IMR-90 (cell line): ENCODE measurements at regions not wholly inside any gene's neighbourhood (a gene's known extent, or its start where the extent isn't known, plus 50 kb on each side); places are given as distances from the start of the nearest gene placed in this dataset.

Experiments used
- ATAC-seq: fragments of 200-7000 bp; cut with Tn5 transposase; 2 replicates; pipeline ENCODE4 v1.9.1; 2020; ENCODE audit warnings: low read depth, mild to moderate bottlenecking, moderate library complexity
- BruUV-seq: library from RNA; stranded (reverse); fragments of 400-500 nt; replicated peaks from 2 replicates; lab custom pipeline; 2021; lab: Mats Ljungman, UMichigan
- CTCF ChIA-PET: fragments of 300-600 bp; formaldehyde crosslinking; extraction: SDS; loops from one replicate; lab custom pipeline; 2021; ENCODE audit warnings: antibody characterized with exemption; lab: Yijun Ruan, JAX
- POLR2A ChIA-PET: fragments of 300-600 bp; sonication (Branson Sonifier 250); formaldehyde crosslinking; loops from one replicate; lab custom pipeline; 2022; ENCODE audit warnings: antibody characterized with exemption; ENCODE audit not compliant: unreplicated experiment; lab: Charles Lee
- DNase-seq: peaks from one replicate; pipeline ENCODE4 v3.0.0; 2013
- H2AFZ ChIP-seq: replicated peaks from 2 replicates; pipeline ENCODE3; 2013; ENCODE audit warnings: low read length, mild to moderate bottlenecking; ENCODE audit not compliant: poor library complexity
- H2AK5ac ChIP-seq: 2 replicates; pipeline ENCODE4 v1.6.1; 2013; ENCODE audit warnings: low read depth, low read length, inconsistent platforms
- H2AK9ac ChIP-seq: replicated peaks from 2 replicates; pipeline ENCODE3; 2013; ENCODE audit warnings: mild to moderate bottlenecking, low read depth, low read length, moderate library complexity; ENCODE audit not compliant: poor library complexity
- H2BK120ac ChIP-seq: 2 replicates; pipeline ENCODE4 v1.6.1; 2013; ENCODE audit warnings: low read depth, low read length, inconsistent platforms
- H2BK15ac ChIP-seq: 3 replicates; pipeline ENCODE4 v1.6.1; 2013; ENCODE audit warnings: low read depth, low read length, inconsistent platforms
- H2BK20ac ChIP-seq: 2 replicates; pipeline ENCODE4 v1.6.1; 2013; ENCODE audit warnings: low read depth, mild to moderate bottlenecking, inconsistent platforms, low read length, moderate library complexity
- H2BK5ac ChIP-seq: 2 replicates; pipeline ENCODE4 v1.6.1; 2013; ENCODE audit warnings: mild to moderate bottlenecking, low read depth, low read length, inconsistent platforms; ENCODE audit not compliant: poor library complexity, severe bottlenecking
- H3K14ac ChIP-seq: replicated peaks from 2 replicates; pipeline ENCODE4 v1.6.1; 2013; ENCODE audit warnings: low read depth, low read length, inconsistent platforms
- H3K18ac ChIP-seq: 2 replicates; pipeline ENCODE4 v1.6.1; 2013; ENCODE audit warnings: low read depth, low read length, control low read depth
- H3K23ac ChIP-seq: 2 replicates; pipeline ENCODE4 v1.6.1; 2013; ENCODE audit warnings: low read depth, low read length, inconsistent platforms
- H3K27ac ChIP-seq: 2 replicates; pipeline ENCODE4 v1.5.1; 2013; ENCODE audit warnings: mild to moderate bottlenecking, control low read depth, low read length; ENCODE audit not compliant: insufficient read depth
- H3K27me3 ChIP-seq: 2 replicates; pipeline ENCODE4 v1.6.1; 2013; ENCODE audit warnings: low read length; ENCODE audit not compliant: control insufficient read depth, insufficient read depth
- H3K36me3 ChIP-seq: 2 replicates; pipeline ENCODE4 v1.6.1; 2013; ENCODE audit warnings: low read length, mixed read lengths; ENCODE audit not compliant: control insufficient read depth, insufficient read depth
- H3K4ac ChIP-seq: 2 replicates; pipeline ENCODE4 v1.6.1; 2013; ENCODE audit warnings: low read depth, low read length, inconsistent platforms
- H3K4me1 ChIP-seq: 2 replicates; pipeline ENCODE4 v1.6.1; 2013; ENCODE audit warnings: low read length, mixed read lengths; ENCODE audit not compliant: control insufficient read depth, insufficient read depth
- H3K4me2 ChIP-seq: 2 replicates; pipeline ENCODE4 v1.6.1; 2013; ENCODE audit warnings: low read depth, mild to moderate bottlenecking, control low read depth, low read length, moderate library complexity
- H3K4me3 ChIP-seq: 2 replicates; pipeline ENCODE4 v1.5.1; 2013; ENCODE audit warnings: low read depth, mild to moderate bottlenecking, control low read depth, low read length, moderate library complexity; ENCODE audit not compliant: insufficient read depth
- H3K56ac ChIP-seq: 2 replicates; pipeline ENCODE4 v1.6.1; 2013; ENCODE audit warnings: low read length, inconsistent platforms; ENCODE audit not compliant: insufficient read depth; ENCODE audit errors: extremely low read depth
- H3K79me1 ChIP-seq, 2 experiments: 2 replicates each; pipeline ENCODE4 v1.6.1; 2013; ENCODE audit warnings: low read length in 2 of 2, inconsistent platforms in 1 of 2, low read depth in 1 of 2
- H3K9ac ChIP-seq: 2 replicates; pipeline ENCODE4 v1.6.1; 2013; ENCODE audit warnings: low read depth, low read length, control low read depth
- H3K9me1 ChIP-seq: 2 replicates; pipeline ENCODE4 v1.6.1; 2013; ENCODE audit warnings: low read length, inconsistent platforms; ENCODE audit not compliant: insufficient read depth
- H3K9me3 ChIP-seq: 2 replicates; pipeline ENCODE4 v1.6.1; 2013; ENCODE audit warnings: low read length; ENCODE audit not compliant: control insufficient read depth, insufficient read depth
- H4K20me1 ChIP-seq: 2 replicates; pipeline ENCODE4 v1.6.1; 2013; ENCODE audit warnings: low read length, inconsistent platforms; ENCODE audit not compliant: insufficient read depth
- H4K5ac ChIP-seq: 2 replicates; pipeline ENCODE4 v1.6.1; 2013; ENCODE audit warnings: mild to moderate bottlenecking, low read depth, low read length, control low read depth
- H4K8ac ChIP-seq, 2 experiments: 2 replicates each; pipeline ENCODE4 v1.6.1; 2013; ENCODE audit warnings: low read depth in 2 of 2, low read length in 2 of 2, control low read depth in 1 of 2, inconsistent platforms in 1 of 2
- H4K91ac ChIP-seq: 2 replicates; pipeline ENCODE4 v1.6.1; 2013; ENCODE audit warnings: low read depth, low read length, inconsistent platforms; ENCODE audit not compliant: insufficient read depth
- BHLHE40 ChIP-seq: fragments of 150-350 bp; IDR thresholded peaks from 2 replicates; pipeline ENCODE4 v1.6.1; 2016; ENCODE audit warnings: mild to moderate bottlenecking, low read depth, low read length
- CHD1 ChIP-seq: IDR thresholded peaks from 2 replicates; pipeline ENCODE4 v1.6.1; 2012; ENCODE audit warnings: low read depth, low read length, improper control_type of control experiment
- FOS ChIP-seq: fragments of 150-350 bp; IDR thresholded peaks from 2 replicates; pipeline ENCODE4 v1.6.1; 2016; ENCODE audit warnings: low read depth, low read length
- MAZ ChIP-seq: IDR thresholded peaks from 2 replicates; pipeline ENCODE4 v1.6.1; 2012; ENCODE audit warnings: low read depth, mild to moderate bottlenecking, low read length, improper control_type of control experiment, moderate library complexity, borderline replicate concordance
- MXI1 ChIP-seq: IDR thresholded peaks from 2 replicates; pipeline ENCODE4 v1.6.1; 2012; ENCODE audit warnings: low read depth, mild to moderate bottlenecking, low read length, moderate library complexity, borderline replicate concordance
- RAD21 ChIP-seq: IDR thresholded peaks from 2 replicates; pipeline ENCODE4 v1.6.1; 2012; ENCODE audit warnings: low read length, improper control_type of control experiment
- RCOR1 ChIP-seq: IDR thresholded peaks from 2 replicates; pipeline ENCODE4 v1.6.1; 2012; ENCODE audit warnings: mild to moderate bottlenecking, low read length, improper control_type of control experiment; ENCODE audit not compliant: insufficient replicate concordance
- WGBS, 2 experiments: methylation state at CpG; one replicate each; pipeline versions ENCODE4 v1.1.5 to v1.1.7; 2013; ENCODE audit warnings: missing lambda C conversion rate in 2 of 2; ENCODE audit not compliant: insufficient read length in 1 of 2; ENCODE audit errors: extremely low coverage in 2 of 2; 5-methylcytosine and 5-hydroxymethylcytosine counted together
- dilution Hi-C: fragments of 300-500 bp; cut with HindIII; formaldehyde crosslinking; loops from one replicate; pipeline ENCODE4 v1.14.3; 2018; ENCODE audit warnings: low sequenced_read_pairs; ENCODE audit not compliant: unreplicated experiment
- in situ Hi-C: fragments of 300-500 bp; cut with MboI; formaldehyde crosslinking; loops from 3 replicates; pipeline ENCODE4 v1.14.3; 2019; ENCODE audit warnings: low sequenced_read_pairs, inconsistent platforms, mixed read lengths
- intact Hi-C: fragments of 100-400 bp; cut with micrococcal nuclease; formaldehyde crosslinking; loops from 2 replicates; pipeline ENCODE4 v1.10.0; 2022
- TF ChIP-seq, protein P1 (sequence below): fragments of 150-350 bp; IDR thresholded peaks from 2 replicates; pipeline ENCODE4 v1.6.1; 2017; ENCODE audit warnings: mild to moderate bottlenecking, antibody characterized with exemption, low read length, low read depth

GRCh38 chr20:39106791-39107190, 144.6 kb downstream of the DHX35 start:
- intact Hi-C loops, result loop anchor here (5.0 kb wide), 1 partner anchor 1506 kb away; no protein-coding TSS in a partner anchor
- Histone ChIP-seq H2BK15ac (no peak overlapping the region), H3K36me3 (no peaks in the 10 kb centered on the region), H3K4me3 (no peak overlapping the region), H2AK9ac (no peak overlapping the region), H4K8ac (no peak overlapping the region), H3K4me1 (no peaks in the 10 kb centered on the region), H3K9me1 (no peaks in the 10 kb centered on the region), H3K27me3 (peaks cover 5% of the 10 kb centered on the region), H3K4ac (no peak overlapping the region), H4K5ac (no peak overlapping the region), H3K27ac (no peak overlapping the region), H3K23ac (no peak overlapping the region), H2AK5ac (no peak overlapping the region), H2BK20ac (no peak overlapping the region), H2BK5ac (no peak overlapping the region), H3K9me3 (no peaks in the 10 kb centered on the region), H3K56ac (no peak overlapping the region), H2BK120ac (no peak overlapping the region), H3K79me1 (no peaks in the 10 kb centered on the region), H3K9ac (no peak overlapping the region), H4K20me1 (no peaks in the 10 kb centered on the region), H3K14ac (no peak overlapping the region), H3K4me2 (no peak overlapping the region), H4K91ac (no peak overlapping the region), H3K18ac (no peak overlapping the region), H2AFZ (no peak overlapping the region)
- ChIA-PET POLR2A (interaction anchor here (0.6 kb wide), 1 partner anchor 1460 kb away, joined by 3 read pairs; no protein-coding TSS in a partner anchor), CTCF (no interaction called here)
- dilution Hi-C loops, result no loop called here
- in situ Hi-C loops, result no loop called here
- no peak for TF ChIP-seq MAZ
- TF ChIP-seq MXI1, result no peak
- no peak for TF ChIP-seq FOS
- no peak for TF ChIP-seq RCOR1
- TF ChIP-seq CHD1, result no peak
- no peak for TF ChIP-seq RAD21
- TF ChIP-seq, protein P1, sequence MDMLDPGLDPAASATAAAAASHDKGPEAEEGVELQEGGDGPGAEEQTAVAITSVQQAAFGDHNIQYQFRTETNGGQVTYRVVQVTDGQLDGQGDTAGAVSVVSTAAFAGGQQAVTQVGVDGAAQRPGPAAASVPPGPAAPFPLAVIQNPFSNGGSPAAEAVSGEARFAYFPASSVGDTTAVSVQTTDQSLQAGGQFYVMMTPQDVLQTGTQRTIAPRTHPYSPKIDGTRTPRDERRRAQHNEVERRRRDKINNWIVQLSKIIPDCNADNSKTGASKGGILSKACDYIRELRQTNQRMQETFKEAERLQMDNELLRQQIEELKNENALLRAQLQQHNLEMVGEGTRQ, result no peak
- TF ChIP-seq BHLHE40, result no peak
- no CpG with 5 or more reads among the region's 3 CpGs for WGBS, 2 experiments
- no peak for ATAC-seq
- BruUV-seq, result no TSS peak
- no peak for DNase-seq
